GM23338 (cell line): ENCODE measurements at regions not wholly inside any gene's neighbourhood (a gene's known extent, or its start where the extent isn't known, plus 50 kb on each side); places are given as distances from the start of the nearest gene placed in this dataset.

Experiments
- EZH2 ChIP-seq: fragments of 200-600 bp; sonication (generic); IDR thresholded peaks from one replicate; pipeline ENCODE4 v1.8.0; 2017; ENCODE audit warnings: antibody characterized with exemption, mild to moderate bottlenecking, low read depth; ENCODE audit not compliant: unreplicated experiment
- TF ChIP-seq, protein P1 (sequence below), 2 experiments: fragments of 200-600 bp in 1 of 2; sonication (generic) in 1 of 2; conservative IDR thresholded peaks; 2 replicates each; pipeline versions ENCODE4 v1.5.1 to v1.6.1; 2016 to 2017; ENCODE audit warnings: antibody characterized with exemption in 2 of 2, low read depth in 2 of 2, mild to moderate bottlenecking in 2 of 2, moderate library complexity in 1 of 2
- TF ChIP-seq, protein P2 (sequence below): IDR thresholded peaks from one replicate; pipeline ENCODE4 v1.6.1; 2018; ENCODE audit warnings: antibody characterized with exemption; ENCODE audit not compliant: unreplicated experiment

DNA sequence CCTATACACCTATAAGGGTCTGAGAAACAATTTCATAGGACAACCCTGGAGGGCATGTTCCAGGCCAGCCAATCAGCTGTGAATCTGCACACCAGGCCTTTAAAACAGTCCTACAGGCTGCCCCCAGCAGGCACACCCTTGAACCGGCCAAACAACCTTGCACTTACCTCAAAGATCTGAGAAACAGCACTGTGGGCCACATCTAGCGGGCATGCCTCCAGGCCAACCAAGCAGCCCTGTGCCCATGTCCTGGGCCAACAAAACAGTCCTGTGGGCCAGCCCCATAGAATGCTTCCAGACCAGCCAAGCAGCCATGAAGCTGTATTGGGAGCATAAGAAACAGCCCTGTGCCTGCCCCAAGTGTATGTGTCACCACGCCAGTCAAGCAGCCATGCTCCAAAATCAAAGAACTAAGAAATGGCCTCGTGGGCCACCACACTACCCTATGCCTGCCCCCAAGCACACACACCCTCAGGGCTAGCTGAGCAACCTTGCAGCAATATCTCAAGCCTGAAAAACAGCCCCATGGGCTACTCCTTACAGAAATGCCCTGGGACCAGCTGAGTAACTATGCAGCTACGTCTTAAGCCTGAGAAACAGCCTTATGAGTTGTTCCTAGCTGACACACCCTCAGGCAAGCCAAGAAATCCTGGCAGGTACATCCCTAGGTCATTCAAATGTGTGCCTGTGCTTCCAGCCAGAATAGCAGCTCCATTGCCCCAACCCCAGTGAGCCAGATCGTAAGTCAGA, 2243.8 kb upstream of the C9orf72 start:
- TF ChIP-seq, protein P1, sequence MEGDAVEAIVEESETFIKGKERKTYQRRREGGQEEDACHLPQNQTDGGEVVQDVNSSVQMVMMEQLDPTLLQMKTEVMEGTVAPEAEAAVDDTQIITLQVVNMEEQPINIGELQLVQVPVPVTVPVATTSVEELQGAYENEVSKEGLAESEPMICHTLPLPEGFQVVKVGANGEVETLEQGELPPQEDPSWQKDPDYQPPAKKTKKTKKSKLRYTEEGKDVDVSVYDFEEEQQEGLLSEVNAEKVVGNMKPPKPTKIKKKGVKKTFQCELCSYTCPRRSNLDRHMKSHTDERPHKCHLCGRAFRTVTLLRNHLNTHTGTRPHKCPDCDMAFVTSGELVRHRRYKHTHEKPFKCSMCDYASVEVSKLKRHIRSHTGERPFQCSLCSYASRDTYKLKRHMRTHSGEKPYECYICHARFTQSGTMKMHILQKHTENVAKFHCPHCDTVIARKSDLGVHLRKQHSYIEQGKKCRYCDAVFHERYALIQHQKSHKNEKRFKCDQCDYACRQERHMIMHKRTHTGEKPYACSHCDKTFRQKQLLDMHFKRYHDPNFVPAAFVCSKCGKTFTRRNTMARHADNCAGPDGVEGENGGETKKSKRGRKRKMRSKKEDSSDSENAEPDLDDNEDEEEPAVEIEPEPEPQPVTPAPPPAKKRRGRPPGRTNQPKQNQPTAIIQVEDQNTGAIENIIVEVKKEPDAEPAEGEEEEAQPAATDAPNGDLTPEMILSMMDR (conservative IDR thresholded peaks at IDR 0.05; ENCODE audit: low read depth in 2 of 2): no peak
- TF ChIP-seq, protein P2, sequence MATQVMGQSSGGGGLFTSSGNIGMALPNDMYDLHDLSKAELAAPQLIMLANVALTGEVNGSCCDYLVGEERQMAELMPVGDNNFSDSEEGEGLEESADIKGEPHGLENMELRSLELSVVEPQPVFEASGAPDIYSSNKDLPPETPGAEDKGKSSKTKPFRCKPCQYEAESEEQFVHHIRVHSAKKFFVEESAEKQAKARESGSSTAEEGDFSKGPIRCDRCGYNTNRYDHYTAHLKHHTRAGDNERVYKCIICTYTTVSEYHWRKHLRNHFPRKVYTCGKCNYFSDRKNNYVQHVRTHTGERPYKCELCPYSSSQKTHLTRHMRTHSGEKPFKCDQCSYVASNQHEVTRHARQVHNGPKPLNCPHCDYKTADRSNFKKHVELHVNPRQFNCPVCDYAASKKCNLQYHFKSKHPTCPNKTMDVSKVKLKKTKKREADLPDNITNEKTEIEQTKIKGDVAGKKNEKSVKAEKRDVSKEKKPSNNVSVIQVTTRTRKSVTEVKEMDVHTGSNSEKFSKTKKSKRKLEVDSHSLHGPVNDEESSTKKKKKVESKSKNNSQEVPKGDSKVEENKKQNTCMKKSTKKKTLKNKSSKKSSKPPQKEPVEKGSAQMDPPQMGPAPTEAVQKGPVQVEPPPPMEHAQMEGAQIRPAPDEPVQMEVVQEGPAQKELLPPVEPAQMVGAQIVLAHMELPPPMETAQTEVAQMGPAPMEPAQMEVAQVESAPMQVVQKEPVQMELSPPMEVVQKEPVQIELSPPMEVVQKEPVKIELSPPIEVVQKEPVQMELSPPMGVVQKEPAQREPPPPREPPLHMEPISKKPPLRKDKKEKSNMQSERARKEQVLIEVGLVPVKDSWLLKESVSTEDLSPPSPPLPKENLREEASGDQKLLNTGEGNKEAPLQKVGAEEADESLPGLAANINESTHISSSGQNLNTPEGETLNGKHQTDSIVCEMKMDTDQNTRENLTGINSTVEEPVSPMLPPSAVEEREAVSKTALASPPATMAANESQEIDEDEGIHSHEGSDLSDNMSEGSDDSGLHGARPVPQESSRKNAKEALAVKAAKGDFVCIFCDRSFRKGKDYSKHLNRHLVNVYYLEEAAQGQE: no peak
- no peak for TF ChIP-seq EZH2
